ENCODE measurements at regions not wholly inside any gene's neighbourhood (a gene's known extent, or its start where the extent isn't known, plus 50 kb on each side); places are given as distances from the start of the nearest gene placed in this dataset.

DNA sequence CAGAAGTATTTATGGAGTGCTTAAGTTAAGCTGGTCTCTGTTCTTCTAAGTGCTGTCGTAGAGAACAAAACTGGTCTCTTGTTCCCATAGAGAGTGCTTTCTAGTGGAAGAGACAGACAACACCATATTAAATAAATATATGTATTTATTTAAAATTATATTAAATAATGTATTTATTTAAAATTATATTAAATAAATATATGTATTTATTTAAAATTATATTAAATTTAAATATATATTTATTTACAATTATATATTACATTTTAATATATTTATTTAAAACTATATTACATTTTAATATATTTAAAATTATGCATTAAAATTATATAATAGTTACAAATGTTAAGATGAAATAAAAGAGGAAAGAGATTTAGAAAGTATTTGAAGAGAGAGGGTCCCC is 175.5 kb upstream of the OLFM3 start:
- TF ChIP-seq, protein P1, sequence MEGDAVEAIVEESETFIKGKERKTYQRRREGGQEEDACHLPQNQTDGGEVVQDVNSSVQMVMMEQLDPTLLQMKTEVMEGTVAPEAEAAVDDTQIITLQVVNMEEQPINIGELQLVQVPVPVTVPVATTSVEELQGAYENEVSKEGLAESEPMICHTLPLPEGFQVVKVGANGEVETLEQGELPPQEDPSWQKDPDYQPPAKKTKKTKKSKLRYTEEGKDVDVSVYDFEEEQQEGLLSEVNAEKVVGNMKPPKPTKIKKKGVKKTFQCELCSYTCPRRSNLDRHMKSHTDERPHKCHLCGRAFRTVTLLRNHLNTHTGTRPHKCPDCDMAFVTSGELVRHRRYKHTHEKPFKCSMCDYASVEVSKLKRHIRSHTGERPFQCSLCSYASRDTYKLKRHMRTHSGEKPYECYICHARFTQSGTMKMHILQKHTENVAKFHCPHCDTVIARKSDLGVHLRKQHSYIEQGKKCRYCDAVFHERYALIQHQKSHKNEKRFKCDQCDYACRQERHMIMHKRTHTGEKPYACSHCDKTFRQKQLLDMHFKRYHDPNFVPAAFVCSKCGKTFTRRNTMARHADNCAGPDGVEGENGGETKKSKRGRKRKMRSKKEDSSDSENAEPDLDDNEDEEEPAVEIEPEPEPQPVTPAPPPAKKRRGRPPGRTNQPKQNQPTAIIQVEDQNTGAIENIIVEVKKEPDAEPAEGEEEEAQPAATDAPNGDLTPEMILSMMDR (conservative IDR thresholded peaks at IDR 0.05; ENCODE audit: low read length), result no peak
- no peak for TF ChIP-seq EZH2phosphoT487 (IDR thresholded peaks at IDR 0.05; ENCODE audit: borderline replicate concordance, low read depth, low read length)

Measured in OCI-LY7 (cell line).